ENCODE measurements at regions not wholly inside any gene's neighbourhood (a gene's known extent, or its start where the extent isn't known, plus 50 kb on each side); places are given as distances from the start of the nearest gene placed in this dataset.

DNA sequence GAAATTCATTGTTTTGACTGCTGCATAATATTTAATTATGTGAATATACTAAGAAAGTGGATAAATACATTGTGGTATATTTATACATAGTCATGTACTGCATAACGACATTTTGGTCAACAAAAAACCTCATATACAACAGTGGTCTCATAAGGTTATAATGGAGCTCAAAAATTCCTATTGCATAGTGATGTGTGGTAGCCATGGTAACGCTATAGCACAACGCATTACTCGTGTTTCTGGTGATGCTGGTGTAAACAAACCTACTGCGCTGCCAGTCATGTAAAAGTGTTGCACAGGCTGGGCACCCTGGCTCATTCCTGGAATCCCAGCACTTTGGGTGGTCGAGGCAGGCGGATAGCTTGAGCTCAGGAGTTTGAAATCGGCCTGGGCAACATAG lies 52.6 kb upstream of the NHLH2 start:
- Mint-ChIP-seq H3K9me3 (no peaks in the 10 kb centered on the region), H3K4me3 (no peak overlapping the region), H3K36me3 (ENCODE audit: low read depth) (no peaks in the 10 kb centered on the region), H3K4me1 (peaks cover 4% of the 10 kb centered on the region), H3K27ac (no peak overlapping the region), H3K27me3 (ENCODE audit: insufficient read depth) (no peaks in the 10 kb centered on the region)
- H3K27ac ChIP-seq (ENCODE audit: low read depth, low read length), result no peak overlapping the region
- 91 to 95% methylated on average over 5 to 8 of the region's 8 CpGs for WGBS, 2 experiments (ENCODE audit: insufficient coverage in 1 of 2, insufficient read length in 1 of 2)
- no peaks in the 10 kb centered on the region for H3K9me3 ChIP-seq (ENCODE audit: control insufficient read depth, low read length)
- no peak overlapping the region for H3K9ac ChIP-seq (ENCODE audit: extremely low read depth, low read length, poor library complexity, severe bottlenecking)
- TF ChIP-seq, protein P1, sequence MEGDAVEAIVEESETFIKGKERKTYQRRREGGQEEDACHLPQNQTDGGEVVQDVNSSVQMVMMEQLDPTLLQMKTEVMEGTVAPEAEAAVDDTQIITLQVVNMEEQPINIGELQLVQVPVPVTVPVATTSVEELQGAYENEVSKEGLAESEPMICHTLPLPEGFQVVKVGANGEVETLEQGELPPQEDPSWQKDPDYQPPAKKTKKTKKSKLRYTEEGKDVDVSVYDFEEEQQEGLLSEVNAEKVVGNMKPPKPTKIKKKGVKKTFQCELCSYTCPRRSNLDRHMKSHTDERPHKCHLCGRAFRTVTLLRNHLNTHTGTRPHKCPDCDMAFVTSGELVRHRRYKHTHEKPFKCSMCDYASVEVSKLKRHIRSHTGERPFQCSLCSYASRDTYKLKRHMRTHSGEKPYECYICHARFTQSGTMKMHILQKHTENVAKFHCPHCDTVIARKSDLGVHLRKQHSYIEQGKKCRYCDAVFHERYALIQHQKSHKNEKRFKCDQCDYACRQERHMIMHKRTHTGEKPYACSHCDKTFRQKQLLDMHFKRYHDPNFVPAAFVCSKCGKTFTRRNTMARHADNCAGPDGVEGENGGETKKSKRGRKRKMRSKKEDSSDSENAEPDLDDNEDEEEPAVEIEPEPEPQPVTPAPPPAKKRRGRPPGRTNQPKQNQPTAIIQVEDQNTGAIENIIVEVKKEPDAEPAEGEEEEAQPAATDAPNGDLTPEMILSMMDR (conservative IDR thresholded peaks at IDR 0.05), result no peak
- DNase-seq, result no peak
- peaks cover 10% of the 10 kb centered on the region for H3K27me3 ChIP-seq (ENCODE audit: control insufficient read depth, insufficient read depth, low read length, poor library complexity, severe bottlenecking)
- no peaks in the 10 kb centered on the region for H3K4me1 ChIP-seq (ENCODE audit: control insufficient read depth, insufficient read depth, low read length)
- no peaks in the 10 kb centered on the region for H3K36me3 ChIP-seq (ENCODE audit: control insufficient read depth, insufficient read depth, low read length)
- H3K4me3 ChIP-seq (ENCODE audit: low read length), result no peak overlapping the region

DNA sequence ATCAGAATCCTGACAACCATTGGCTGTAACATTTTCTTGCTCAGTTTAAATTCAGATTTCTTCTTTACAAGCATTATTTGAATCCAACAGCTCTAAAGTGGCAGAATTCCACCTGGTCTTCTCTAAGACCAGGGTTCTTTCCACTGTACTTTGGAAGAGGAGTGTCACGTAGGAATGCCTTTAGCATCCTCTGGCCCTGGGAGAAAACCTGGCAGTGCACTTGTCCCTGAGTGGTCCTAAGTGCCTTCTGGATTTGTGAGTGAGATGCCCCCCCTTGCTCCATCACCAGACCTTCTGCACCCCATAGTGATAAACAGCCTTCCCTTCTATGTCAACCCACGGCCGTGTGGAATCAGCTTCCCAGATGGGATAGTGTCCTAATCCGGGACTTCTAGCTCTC lies 57.1 kb upstream of the NHLH2 start:
- Mint-ChIP-seq H3K27ac (no peak overlapping the region), H3K9me3 (no peaks in the 10 kb centered on the region), H3K4me1 (peaks cover 4% of the 10 kb centered on the region), H3K27me3 (ENCODE audit: insufficient read depth) (no peaks in the 10 kb centered on the region), H3K36me3 (ENCODE audit: low read depth) (no peaks in the 10 kb centered on the region), H3K4me3 (no peak overlapping the region)
- Histone ChIP-seq H3K9me3 (ENCODE audit: control insufficient read depth, low read length) (no peaks in the 10 kb centered on the region), H3K36me3 (ENCODE audit: control insufficient read depth, insufficient read depth, low read length) (no peaks in the 10 kb centered on the region), H3K27ac (ENCODE audit: low read depth, low read length) (no peak overlapping the region), H3K27me3 (ENCODE audit: control insufficient read depth, insufficient read depth, low read length, poor library complexity, severe bottlenecking) (peaks cover 10% of the 10 kb centered on the region), H3K9ac (ENCODE audit: extremely low read depth, low read length, poor library complexity, severe bottlenecking) (no peak overlapping the region), H3K4me1 (ENCODE audit: control insufficient read depth, insufficient read depth, low read length) (no peaks in the 10 kb centered on the region), H3K4me3 (ENCODE audit: low read length) (no peak overlapping the region)
- WGBS, 2 experiments (ENCODE audit: insufficient coverage in 1 of 2, insufficient read length in 1 of 2), result 97% methylated on average over 4 of the region's 4 CpGs; no CpG with 5 or more reads in 1 of the 2 experiments
- no peak for DNase-seq
- TF ChIP-seq, protein P1 (conservative IDR thresholded peaks at IDR 0.05), result no peak

DNA sequence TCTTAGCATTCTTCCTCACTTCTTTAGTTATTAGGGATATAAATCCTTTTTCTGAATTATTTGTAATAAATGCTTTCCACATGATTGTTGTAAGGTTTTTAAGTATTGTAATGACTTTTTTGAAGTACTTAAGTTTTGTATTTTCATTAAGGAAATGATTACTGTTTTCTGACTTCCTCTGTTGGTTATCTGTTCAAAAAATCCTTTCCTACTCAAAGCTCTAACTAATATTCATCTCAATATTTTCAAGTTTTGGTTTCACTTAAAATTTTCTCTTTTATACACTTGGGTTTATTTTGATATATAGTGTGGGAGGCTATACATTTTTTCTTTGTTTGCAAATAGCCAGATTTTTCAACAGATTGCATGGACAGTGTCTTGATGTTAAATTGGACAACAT lies 59.9 kb upstream of the NHLH2 start:
- no peak for DNase-seq
- H3K27me3 ChIP-seq (ENCODE audit: control insufficient read depth, insufficient read depth, low read length, poor library complexity, severe bottlenecking), result peaks cover 10% of the 10 kb centered on the region
- no peaks in the 10 kb centered on the region for H3K36me3 ChIP-seq (ENCODE audit: control insufficient read depth, insufficient read depth, low read length)
- Mint-ChIP-seq H3K4me1 (peaks cover 12% of the 10 kb centered on the region), H3K36me3 (ENCODE audit: low read depth) (no peaks in the 10 kb centered on the region), H3K4me3 (no peak overlapping the region), H3K27ac (no peak overlapping the region), H3K27me3 (ENCODE audit: insufficient read depth) (no peaks in the 10 kb centered on the region), H3K9me3 (no peaks in the 10 kb centered on the region)
- H3K9ac ChIP-seq (ENCODE audit: extremely low read depth, low read length, poor library complexity, severe bottlenecking), result no peak overlapping the region
- H3K9me3 ChIP-seq (ENCODE audit: control insufficient read depth, low read length), result no peaks in the 10 kb centered on the region
- no peak overlapping the region for H3K4me3 ChIP-seq (ENCODE audit: low read length)
- no peaks in the 10 kb centered on the region for H3K4me1 ChIP-seq (ENCODE audit: control insufficient read depth, insufficient read depth, low read length)
- H3K27ac ChIP-seq (ENCODE audit: low read depth, low read length), result no peak overlapping the region
- TF ChIP-seq, protein P1 (conservative IDR thresholded peaks at IDR 0.05), result no peak

All from endodermal cell (in vitro differentiated cells).